HG03469 (cell line): ENCODE measurements at regions not wholly inside any gene's neighbourhood (a gene's known extent, or its start where the extent isn't known, plus 50 kb on each side); places are given as distances from the start of the nearest gene placed in this dataset.

Source experiments
- ATAC-seq: cut with Tn5 transposase; IDR thresholded peaks from one replicate; pipeline ENCODE4 v1.9.1; 2021; ENCODE audit warnings: mild to moderate bottlenecking, moderate library complexity, moderate number of reproducible peaks; ENCODE audit not compliant: unreplicated experiment

DNA sequence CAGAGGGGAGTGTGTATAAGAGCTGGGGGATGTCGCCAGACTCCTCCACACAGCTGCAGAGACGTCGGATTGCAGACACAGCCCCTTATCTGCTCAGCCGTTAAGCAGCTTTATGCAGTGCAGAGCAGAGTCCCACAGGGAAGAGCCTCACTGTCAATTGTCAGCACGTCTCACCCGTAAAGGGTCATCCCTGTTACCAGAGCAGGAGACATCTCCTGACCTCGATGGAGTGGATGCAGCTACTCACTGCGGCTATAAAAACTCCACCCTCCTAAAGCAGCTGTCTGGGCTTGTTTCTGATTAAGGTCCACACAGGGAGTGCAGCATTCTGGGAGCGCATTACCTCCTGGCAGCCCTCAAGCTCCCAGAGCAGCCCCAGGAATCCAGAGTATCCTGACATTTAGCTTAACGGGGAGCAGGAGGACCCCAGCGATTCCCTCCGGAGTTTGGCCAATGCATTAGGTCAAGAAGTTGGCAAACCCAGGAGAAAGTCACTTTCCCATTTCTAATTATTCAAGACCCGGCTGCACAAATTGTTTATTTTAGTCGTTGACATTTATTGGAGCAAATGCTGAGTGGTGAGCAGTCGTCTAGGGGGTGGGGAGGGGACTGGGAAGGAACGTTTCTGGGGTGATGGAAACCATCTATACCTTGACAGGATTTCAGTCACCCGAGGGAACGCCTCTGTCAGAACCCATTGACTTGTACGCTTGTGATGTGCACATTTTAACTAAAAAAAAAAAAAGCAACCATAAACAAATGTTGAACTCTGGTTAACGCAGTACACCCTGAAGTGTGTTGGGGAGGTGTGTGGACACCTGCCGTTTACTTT lies 100.0 kb upstream of the ZNF469 start:
- ATAC-seq, result no peak

DNA sequence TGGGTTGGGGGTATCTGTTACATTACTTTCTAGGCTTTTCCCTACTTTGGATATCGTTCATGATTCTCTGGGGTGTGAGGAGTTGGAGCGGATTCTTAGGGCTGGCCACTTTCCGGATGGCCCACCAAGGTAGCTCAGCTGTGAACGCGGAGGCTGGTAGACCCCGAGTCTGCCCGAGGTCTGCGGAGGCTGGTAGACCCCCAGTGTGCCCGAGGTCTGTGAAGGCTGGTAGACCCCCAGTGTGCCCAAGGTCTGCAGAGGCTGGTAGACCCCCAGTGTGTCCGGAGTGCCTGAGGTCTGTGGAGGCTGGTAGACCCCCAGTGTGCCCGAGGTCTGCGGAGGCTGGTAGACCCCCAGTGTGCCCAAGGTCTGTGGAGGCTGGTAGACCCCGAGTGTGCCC lies 99.2 kb upstream of the ZNF469 start:
- ATAC-seq, result no peak

DNA sequence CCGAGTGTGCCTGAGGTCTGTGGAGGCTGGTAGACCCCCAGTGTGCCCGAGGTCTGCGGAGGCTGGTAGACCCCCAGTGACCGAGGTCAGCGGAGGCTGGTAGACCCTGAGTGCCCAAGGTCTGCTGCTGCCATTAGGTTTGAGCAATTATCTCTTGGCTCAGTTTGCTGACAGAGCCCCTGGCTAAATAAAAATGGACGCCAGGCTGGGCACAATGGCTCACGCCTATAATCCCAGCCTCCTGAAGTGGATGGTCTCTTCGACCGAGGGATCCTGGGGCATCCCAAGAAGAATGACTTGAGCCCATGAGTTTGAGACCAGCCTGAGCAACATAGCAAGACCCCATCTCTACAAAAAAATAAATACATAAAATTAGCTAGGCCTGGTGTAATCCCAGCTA lies 98.7 kb upstream of the ZNF469 start:
- no peak for ATAC-seq

DNA sequence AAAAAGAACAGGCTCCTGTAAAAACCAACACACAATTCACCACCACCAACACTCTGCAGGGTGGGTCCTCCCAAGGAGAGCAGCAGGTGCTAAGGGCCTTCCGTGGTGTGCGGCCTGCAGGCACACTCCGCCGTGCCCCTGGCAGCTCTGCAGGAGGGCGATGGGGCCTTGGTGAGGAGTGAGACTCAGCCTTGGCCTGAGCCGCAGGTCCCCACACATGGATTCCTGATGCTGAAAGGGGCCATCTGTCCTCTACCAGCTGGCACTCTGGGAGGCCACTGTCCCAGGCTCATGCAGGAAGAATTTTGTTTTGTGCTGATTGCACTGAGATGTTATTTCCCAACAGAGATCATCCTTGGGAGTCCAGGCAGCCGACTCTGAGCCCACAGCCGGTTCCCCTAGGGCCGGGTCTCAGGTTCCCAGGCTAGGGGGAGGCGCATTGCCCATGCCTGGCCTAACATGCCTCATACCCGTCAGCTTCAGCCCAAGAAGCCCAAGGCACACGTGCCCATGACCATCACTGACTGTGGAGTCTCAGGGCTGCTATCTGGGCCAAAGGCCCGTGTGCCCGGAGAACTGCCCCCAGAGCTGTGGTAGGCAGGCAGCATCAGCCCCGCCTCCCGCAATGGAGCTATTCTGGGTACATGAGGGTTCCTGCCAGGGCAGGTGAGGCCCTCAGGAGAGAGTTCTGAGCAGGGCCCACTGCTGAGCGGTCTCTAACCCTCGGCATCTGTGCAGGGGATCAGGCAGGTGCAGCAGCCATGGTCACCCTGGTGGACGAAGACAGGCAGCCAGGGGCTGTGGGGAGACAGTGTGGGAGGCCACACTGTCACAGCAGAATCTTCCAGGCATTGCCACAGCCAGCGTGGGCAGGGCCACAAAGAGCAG lies 97.9 kb upstream of the ZNF469 start:
- no peak for ATAC-seq

DNA sequence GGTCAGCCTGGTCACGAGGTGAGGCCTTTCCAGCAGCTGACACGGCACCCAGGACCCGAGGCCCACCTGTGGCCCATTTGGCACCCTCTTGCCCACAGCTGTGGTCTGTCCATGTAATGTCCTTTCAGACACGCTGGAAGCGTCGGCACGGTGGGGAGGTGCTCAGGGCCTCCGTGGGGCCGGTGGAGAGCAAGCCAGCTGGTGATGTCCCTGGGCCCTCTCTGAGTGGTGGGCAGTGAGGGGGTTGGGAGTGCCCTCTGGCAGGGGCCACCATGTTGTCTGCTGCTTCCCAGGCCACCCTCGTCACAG lies 97.3 kb upstream of the ZNF469 start:
- no peak for ATAC-seq

DNA sequence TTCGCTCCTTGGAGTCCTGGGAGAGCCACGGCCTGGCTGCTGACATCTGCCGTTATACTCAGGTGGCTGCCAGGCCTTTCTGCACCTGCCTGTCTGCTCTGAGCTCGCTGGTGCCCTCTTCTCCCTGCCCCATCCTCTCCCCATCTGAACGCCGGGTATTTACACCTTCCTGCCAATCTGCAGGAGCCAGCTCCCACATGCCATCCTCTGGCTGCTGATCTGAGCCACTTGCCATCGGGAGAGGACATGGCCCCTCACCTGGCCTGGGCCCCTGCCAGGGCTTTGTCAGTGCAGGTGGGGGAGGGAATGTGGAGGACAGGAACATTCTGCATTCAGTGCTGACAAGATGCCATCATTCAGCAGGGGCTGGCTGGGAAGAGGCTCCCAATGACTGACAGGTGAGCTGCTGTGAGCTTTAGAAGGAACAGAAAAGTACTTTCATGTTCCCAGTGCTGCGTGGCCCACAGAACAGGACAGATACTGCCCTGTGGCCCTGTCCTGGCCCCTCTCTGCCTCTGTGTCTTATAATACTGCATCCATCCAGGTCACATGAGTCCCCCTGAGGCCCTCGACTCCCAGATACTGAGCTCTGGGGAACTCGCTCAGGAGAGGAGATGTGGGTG lies 96.3 kb upstream of the ZNF469 start:
- ATAC-seq, result no peak

DNA sequence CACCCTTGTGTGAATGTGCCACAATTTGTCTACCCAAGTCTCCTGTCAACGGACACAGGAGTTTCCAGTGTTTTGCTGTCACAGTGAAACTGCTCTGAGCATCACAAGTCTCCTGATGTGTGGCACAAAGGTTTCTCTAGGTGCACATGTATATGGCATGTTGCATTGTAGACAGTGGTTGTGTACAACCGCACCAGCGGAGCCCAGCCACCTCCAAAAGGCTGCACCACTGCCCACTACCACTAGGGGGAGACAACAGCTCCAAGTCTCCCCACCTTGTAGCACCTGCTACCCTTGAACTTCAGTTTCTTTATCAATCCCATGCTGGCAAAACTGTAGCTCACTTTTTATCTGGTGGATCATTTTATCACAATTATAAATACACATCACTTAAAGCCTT lies 95.5 kb upstream of the ZNF469 start:
- ATAC-seq, result no peak

DNA sequence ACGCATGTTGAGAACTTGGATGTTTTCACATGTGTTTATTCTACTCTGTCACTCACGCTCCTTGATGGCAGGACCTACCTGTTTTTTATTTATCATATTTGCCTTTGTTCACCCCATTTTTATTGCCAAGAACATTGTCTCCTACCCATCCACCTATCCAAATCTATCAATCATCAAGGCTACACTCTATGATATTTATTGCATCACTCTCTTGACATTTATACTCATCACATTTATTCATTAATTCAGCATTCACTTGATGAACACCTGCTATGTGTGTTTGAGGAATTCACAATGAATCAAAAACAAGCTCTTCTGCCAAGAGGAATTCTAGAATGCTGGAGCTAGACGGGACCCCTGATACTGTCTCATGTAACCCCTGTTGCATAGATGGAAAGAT lies 94.5 kb upstream of the ZNF469 start:
- no peak for ATAC-seq

DNA sequence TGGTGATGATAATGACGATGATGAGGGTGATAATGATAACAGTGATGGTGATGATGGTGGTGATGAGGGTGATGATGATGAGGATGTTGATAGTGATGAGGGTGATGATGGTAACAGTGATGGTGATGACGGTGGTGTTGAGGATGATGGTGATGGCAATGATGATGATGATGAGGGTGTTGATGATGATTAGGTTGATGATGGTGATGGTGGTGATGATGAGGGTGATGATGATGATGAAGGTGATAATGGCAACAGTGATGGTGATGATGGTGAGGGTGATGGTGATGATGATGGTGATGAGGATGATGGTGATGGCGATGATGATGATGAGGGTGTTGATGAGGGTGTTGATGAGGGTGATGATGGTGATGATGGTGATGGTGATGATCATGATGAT lies 93.8 kb upstream of the ZNF469 start:
- no peak for ATAC-seq

DNA sequence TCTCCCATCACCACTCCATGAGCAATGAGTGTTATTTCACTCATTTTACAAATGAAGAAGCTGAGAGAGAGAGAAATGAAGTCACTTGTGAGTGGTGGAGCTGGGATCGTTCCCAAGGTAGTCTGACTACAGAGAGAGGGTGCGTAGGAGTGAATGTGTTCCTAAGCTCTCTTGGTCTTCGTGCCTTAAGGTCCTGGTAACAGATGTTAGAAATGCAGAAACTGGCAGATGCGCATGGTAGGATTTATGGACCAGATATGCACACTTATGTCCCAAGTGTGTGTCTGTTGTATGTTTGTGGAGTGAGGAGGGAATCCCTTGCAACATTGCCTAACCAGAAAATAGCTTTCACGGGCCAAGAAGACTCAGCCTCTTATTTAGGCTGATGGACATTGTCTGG lies 93.2 kb upstream of the ZNF469 start:
- ATAC-seq, result no peak

DNA sequence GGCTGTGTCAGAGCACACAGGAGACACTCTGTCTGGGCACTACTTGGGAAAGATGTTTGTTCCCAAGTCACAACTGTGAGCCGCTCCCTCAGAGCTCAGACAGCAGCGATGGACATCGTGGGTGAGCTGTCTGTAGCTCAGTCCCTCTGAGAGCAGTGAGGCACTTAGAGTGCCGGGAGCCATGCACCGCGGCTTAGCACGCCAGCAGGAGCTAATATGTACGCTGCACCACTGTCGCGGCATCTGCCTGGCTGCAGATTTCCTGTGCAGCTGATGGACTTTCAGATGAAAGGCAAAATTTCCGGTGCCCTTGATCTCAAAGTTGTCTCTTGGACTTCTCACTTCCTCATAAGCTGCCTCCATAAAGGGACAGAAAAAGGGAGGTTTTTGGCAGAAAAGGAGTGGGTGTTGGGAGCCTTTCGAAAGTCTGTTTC lies 92.8 kb upstream of the ZNF469 start:
- no peak for ATAC-seq

DNA sequence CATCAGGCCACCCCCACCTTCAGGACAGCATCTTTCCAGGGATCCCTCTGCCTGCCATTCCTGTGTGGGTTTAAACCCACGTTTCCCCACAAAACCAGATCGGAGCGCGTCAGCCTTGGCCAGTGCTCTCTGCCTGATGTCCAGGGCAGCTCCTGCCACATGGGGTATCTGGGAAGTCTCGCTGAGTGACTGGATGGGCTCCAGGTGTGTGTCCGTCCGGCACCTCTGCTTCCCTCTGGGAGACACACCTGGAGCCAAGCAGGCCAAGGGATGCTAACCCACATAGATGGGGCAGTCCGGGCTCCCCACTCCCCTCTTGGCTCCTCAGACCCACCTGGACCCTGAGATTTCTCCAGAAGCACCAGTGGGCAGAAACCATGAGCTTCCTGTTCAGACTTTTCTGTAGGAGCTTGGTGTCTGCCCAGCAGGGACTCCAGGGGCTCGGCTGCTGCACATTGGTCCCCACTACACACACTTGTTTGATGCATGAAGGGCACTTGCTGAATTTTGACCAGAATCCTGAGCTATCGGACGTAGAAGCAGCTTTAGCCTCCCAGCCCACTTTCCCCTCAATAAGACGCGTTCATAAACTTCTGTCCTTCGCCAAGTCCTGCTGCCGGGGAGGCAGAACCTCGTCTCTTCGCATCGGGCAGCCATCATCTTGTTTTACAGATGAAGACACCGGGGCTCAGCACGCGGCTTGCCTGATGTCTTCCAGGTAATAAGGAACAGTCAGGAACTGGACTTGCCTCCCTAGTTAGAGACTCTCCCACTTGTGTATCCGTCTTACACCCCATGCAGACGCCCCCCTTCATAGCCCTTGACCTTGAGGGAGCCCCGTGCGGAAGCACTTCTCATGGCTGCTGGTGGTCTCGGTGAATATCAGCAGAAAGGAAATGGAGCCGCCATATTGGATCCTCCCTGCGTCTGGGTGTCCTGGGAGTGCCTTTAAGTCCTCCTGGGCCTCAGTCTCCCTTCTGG lies 91.6 kb upstream of the ZNF469 start:
- no peak for ATAC-seq

DNA sequence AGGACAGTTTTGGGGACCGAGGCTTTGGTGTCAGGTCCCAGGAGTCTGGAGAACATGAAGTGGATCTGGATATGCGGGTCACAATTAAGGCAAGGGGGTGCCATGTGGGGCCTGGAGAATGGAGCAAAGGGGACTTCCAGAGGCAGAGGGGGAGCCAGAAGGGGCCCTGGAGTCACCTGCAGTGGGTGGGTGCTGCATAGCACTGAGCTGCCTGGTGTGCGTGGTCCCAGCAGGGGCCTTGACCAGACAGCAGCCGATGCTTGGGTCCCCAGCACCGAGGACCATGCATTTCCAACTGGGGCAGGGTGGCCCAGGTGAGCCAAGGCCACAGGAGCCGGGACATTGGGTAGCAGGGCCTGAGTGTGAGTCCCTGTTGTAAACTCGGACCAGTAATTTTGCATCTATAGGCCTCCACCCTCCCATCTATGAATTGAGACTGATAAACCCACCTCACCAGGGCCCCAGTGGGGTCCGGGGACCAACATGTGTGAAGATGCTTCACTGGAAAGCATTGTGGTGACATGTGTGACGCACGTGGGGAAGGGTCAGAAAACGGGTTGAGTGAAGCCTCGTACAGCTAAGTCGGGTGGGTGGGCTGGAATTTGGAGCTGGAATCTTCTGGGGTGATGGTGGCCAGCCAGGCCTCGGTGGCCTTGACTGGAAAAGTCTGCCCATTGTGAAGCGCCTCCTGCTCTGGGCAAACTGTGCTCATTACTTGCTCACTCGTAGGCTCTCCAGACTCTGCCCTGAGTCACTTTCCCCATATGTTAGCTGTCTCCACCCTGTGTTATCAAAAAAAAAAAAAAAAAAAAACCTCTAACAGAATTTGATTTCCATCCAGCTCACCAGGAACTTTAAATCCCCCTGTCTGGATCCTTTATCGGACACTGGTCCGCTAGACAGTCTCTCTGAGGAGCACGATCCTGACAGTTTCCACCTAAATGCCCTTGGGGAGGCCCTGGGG lies 90.5 kb upstream of the ZNF469 start:
- ATAC-seq, result no peak

DNA sequence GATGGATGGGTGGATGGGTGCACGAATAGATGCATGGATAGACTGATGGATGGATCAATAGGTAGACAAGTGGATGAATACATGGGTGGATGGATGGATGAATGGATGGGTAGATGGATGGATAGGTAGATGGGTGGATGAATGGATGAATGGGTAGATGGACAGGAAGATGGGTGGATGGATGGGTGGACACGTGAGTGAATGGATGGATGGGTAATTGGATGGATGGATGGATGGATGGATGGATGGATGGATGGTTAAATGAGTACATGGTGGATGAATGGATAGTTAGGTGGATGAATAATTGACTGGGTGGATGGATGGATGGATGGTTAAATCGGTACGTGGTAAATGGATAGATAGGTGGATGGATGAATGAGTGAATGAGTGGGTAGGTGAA lies 89.7 kb upstream of the ZNF469 start:
- ATAC-seq, result no peak

DNA sequence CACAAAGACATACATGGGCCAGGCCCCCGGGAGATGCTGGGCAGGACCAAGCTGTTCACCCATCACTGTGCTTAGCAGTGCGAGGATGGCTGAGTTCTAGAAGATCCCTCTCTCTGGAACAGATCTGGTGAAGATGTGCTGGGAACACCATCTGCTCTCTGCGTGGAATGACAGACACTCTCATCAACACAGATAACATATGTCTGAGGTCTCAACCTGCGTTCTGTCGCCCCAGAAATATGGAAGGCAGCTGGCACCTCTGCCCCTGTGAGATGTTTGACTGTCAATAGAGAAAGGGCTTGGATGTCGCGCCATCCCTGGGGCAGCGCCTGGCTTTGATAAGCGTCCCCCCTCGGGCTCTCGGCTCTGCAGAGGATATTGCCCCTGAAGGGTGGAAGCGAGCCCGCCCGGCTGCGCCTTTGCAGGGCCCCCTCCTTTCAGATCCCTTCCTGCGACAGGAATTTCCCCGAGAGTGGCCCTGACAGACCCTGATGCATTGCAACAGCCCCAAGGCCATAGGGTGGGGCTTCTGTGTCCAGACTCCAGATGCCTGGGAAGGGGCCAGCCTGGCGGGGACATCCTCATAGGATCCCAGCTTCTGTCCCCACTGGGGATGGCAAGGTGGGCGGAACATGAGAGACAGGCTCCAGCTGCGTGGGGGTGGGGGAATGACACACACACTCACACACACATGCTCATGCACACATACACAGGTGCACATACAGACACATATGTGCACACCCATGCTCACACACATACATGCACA lies 86.9 kb upstream of the ZNF469 start:
- ATAC-seq, result no peak

DNA sequence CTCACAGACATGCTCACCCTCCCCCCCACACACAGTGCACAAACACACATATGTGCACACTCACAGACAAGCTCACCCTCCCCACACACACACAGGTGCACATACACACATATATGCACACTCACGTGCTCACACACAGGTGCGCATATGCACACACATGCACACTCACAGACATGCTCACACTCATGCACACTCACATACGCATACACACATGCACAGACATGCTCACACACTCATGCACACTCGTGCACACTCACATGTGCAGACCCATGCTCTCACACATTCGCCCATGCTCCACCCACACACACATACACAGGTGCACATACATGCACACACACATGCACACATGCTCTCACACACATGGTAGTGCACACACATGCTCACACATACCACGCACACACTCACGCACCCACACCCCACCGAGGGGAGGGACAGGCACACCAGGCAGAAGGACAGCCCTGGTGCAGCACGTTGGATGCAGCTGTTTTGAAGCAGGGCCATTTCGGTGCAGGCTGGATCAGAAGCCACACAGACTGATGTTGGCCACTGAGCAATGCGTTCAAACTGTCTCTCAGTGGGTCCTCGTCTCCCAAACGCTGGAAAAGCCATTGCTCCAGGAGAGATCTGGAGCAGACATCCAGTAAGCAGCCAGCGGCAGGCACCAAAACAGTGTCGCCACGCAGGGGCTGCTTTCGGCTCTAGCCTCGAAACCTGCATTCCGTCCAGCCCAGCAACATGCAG lies 86.2 kb upstream of the ZNF469 start:
- ATAC-seq, result no peak

DNA sequence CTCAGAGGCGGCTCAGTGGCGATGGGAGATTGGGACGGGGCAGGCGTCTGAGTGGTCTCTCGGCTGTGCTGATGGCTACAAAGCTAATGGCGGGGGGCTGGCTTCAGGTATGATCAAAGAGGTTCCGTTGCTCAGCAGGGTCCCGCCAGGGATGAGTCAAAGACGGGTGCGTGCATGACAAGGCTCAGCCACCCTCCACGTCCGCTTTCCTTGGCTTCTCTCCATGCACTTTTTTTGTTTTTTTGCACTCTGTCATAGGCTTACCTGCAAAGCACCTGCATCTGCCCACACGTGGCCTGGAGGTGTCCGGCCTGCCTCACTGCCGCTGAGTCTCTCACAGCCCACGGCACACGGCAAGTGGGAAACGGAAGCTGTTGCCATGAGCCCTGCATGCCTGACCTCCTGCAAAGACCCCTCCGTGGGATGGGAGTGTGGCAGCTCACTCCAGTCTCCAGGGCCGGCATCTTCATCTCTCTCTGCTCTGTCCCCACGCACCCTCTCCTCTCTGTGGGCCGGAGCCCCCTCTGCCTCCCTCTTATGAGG lies 85.5 kb upstream of the ZNF469 start:
- ATAC-seq, result no peak
